ENCODE measurements at regions not wholly inside any gene's neighbourhood (a gene's known extent, or its start where the extent isn't known, plus 50 kb on each side); places are given as distances from the start of the nearest gene placed in this dataset.

- TF ChIP-seq CEBPB (IDR thresholded peaks at IDR 0.05): no peak
Measured at GRCh38 chr6:164078532-164079274, 664.2 kb downstream of the QKI start.

- TF ChIP-seq CREB1 (IDR thresholded peaks at IDR 0.05; ENCODE audit: low read depth) (no peak), USF1 (IDR thresholded peaks at IDR 0.05) (no peak), TCF12 (IDR thresholded peaks at IDR 0.05; ENCODE audit: low read depth) (no peak), CEBPB (IDR thresholded peaks at IDR 0.05) (no peak), EP300 (IDR thresholded peaks at IDR 0.05; ENCODE audit: borderline replicate concordance) (no peak), FOXM1 (IDR thresholded peaks at IDR 0.05; ENCODE audit: borderline replicate concordance, low read depth) (no peak), TEAD4 (IDR thresholded peaks at IDR 0.05) (no peak), ZBTB7A (IDR thresholded peaks at IDR 0.05; ENCODE audit: low read depth) (no peak), REST (IDR thresholded peaks at IDR 0.05; ENCODE audit: low read depth) (no peak), RAD21 (IDR thresholded peaks at IDR 0.05; ENCODE audit: low read depth) (no peak), EGR1 (IDR thresholded peaks at IDR 0.05) (no peak), YY1 (IDR thresholded peaks at IDR 0.05; ENCODE audit: low read depth) (no peak), MAX (IDR thresholded peaks at IDR 0.05) (no peak), TAF1 (IDR thresholded peaks at IDR 0.05; ENCODE audit: low read depth) (no peak), NFIC (IDR thresholded peaks at IDR 0.05) (no peak)
Measured at GRCh38 chr6:164075981-164076615, 661.6 kb downstream of the QKI start.

GRCh38 chr6:164072240-164072666 is 657.7 kb downstream of the QKI start:
- TF ChIP-seq TCF12 (IDR thresholded peaks at IDR 0.05; ENCODE audit: low read depth) (no peak), MAX (IDR thresholded peaks at IDR 0.05) (no peak), REST (IDR thresholded peaks at IDR 0.05; ENCODE audit: low read depth) (no peak), TEAD4 (IDR thresholded peaks at IDR 0.05) (no peak), EGR1 (IDR thresholded peaks at IDR 0.05) (no peak), FOXM1 (IDR thresholded peaks at IDR 0.05; ENCODE audit: borderline replicate concordance, low read depth) (no peak), CEBPB (IDR thresholded peaks at IDR 0.05) (no peak), USF1 (IDR thresholded peaks at IDR 0.05) (no peak), TAF1 (IDR thresholded peaks at IDR 0.05; ENCODE audit: low read depth) (no peak), EP300 (IDR thresholded peaks at IDR 0.05; ENCODE audit: borderline replicate concordance) (no peak), RAD21 (IDR thresholded peaks at IDR 0.05; ENCODE audit: low read depth) (no peak), YY1 (IDR thresholded peaks at IDR 0.05; ENCODE audit: low read depth) (no peak), NFIC (IDR thresholded peaks at IDR 0.05) (no peak), ZBTB7A (IDR thresholded peaks at IDR 0.05; ENCODE audit: low read depth) (no peak), CREB1 (IDR thresholded peaks at IDR 0.05; ENCODE audit: low read depth) (no peak)

GRCh38 chr6:164069350-164069990 is 655.0 kb downstream of the QKI start:
- no peak for TF ChIP-seq NFIC (IDR thresholded peaks at IDR 0.05)
- no peak for TF ChIP-seq EGR1 (IDR thresholded peaks at IDR 0.05)
- TF ChIP-seq ZBTB7A (IDR thresholded peaks at IDR 0.05; ENCODE audit: low read depth): no peak
- no peak for TF ChIP-seq EP300 (IDR thresholded peaks at IDR 0.05; ENCODE audit: borderline replicate concordance)
- TF ChIP-seq REST (IDR thresholded peaks at IDR 0.05; ENCODE audit: low read depth): no peak
- no peak for TF ChIP-seq USF1 (IDR thresholded peaks at IDR 0.05)
- no peak for TF ChIP-seq CREB1 (IDR thresholded peaks at IDR 0.05; ENCODE audit: low read depth)
- no peak for TF ChIP-seq RAD21 (IDR thresholded peaks at IDR 0.05; ENCODE audit: low read depth)
- no peak for TF ChIP-seq TEAD4 (IDR thresholded peaks at IDR 0.05)
- no peak for TF ChIP-seq TCF12 (IDR thresholded peaks at IDR 0.05; ENCODE audit: low read depth)
- no peak for TF ChIP-seq FOXM1 (IDR thresholded peaks at IDR 0.05; ENCODE audit: borderline replicate concordance, low read depth)
- TF ChIP-seq TAF1 (IDR thresholded peaks at IDR 0.05; ENCODE audit: low read depth): no peak
- TF ChIP-seq CEBPB (IDR thresholded peaks at IDR 0.05): no peak
- TF ChIP-seq MAX (IDR thresholded peaks at IDR 0.05): no peak
- TF ChIP-seq YY1 (IDR thresholded peaks at IDR 0.05; ENCODE audit: low read depth): no peak
